ENCODE measurements at regions not wholly inside any gene's neighbourhood (a gene's known extent, or its start where the extent isn't known, plus 50 kb on each side); places are given as distances from the start of the nearest gene placed in this dataset.

DNA sequence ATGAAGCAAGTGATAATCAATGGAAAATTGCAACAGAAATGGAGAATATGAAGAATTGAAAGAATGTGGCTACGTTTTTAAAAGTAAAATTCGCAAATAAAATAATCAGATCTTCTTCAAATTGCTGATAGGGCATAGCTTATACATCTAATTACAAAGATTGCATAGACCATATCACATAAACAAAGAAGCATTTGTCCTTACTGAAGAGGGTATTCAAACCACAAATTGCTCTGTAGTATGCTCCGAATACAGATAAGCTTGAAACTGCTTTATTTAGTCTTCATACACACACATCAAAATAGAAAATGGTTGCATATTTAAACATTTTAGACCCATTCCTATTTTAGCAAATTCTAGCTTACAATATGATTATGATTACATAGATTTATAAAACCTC is 206.7 kb upstream of the SLIT2 start:
- no CpG with 5 or more reads among the region's 3 CpGs for WGBS (ENCODE audit: extremely low coverage, insufficient read length, low lambda C conversion rate)
- no peak overlapping the region for H2AK5ac ChIP-seq (ENCODE audit: insufficient read length, low read length)
- H2BK15ac ChIP-seq (ENCODE audit: low read depth, low read length) = no peak overlapping the region
- TF ChIP-seq CTCF (conservative IDR thresholded peaks at IDR 0.05) = no peak
- no peaks in the 10 kb centered on the region for H4K20me1 ChIP-seq (ENCODE audit: control insufficient read depth, insufficient read depth, insufficient read length)
- H3K18ac ChIP-seq (ENCODE audit: insufficient read length, low read depth, low read length) = no peak overlapping the region
- no peaks in the 10 kb centered on the region for H3K79me1 ChIP-seq (ENCODE audit: insufficient read depth, low read depth, low read length, poor library complexity, severe bottlenecking)
- no peaks in the 10 kb centered on the region for H3K36me3 Mint-ChIP-seq (ENCODE audit: insufficient read depth in 1 of 3, low read depth in 3 of 3)
- no peak overlapping the region for H3K4me3 Mint-ChIP-seq
- no peak overlapping the region for H4K91ac ChIP-seq (ENCODE audit: insufficient read length, low read depth, low read length)
- peaks cover 13 to 15% of the 10 kb centered on the region in 2 experiments for H3K4me1 Mint-ChIP-seq
- no peaks in the 10 kb centered on the region for H3K79me2 ChIP-seq (ENCODE audit: insufficient read depth, low read length)
- H2BK5ac ChIP-seq (ENCODE audit: insufficient read length, low read length) = no peak overlapping the region
- no peak overlapping the region for H3K56ac ChIP-seq (ENCODE audit: insufficient read length, low read depth, low read length)
- H3K27me3 Mint-ChIP-seq (ENCODE audit: low read depth) = no peaks in the 10 kb centered on the region
- no peaks in the 10 kb centered on the region for H3K27me3 ChIP-seq (ENCODE audit: insufficient read depth, low read length)
- H3T11ph ChIP-seq (ENCODE audit: low read length) = no peak overlapping the region
- peaks cover 6% of the 10 kb centered on the region for H3K4me1 ChIP-seq (ENCODE audit: insufficient read depth, low read length)
- no peak overlapping the region for H4K5ac ChIP-seq (ENCODE audit: insufficient read length, low read depth, low read length)
- H3K9me3 Mint-ChIP-seq = no peaks in the 10 kb centered on the region
- H2BK120ac ChIP-seq (ENCODE audit: low read depth, low read length, poor library complexity, severe bottlenecking) = no peak overlapping the region
- H3K14ac ChIP-seq (ENCODE audit: insufficient read depth, low read length) = no peak overlapping the region
- no peak overlapping the region for H3K4ac ChIP-seq (ENCODE audit: low read depth, low read length)
- H2BK12ac ChIP-seq (ENCODE audit: insufficient read length, low read depth, low read length) = no peak overlapping the region
- no peak overlapping the region for H2AFZ ChIP-seq (ENCODE audit: low read length)
- no peak overlapping the region for H2BK20ac ChIP-seq (ENCODE audit: low read depth, low read length, poor library complexity, severe bottlenecking)
- no peaks in the 10 kb centered on the region for H3K9me3 ChIP-seq (ENCODE audit: control insufficient read depth, low read depth, low read length)
- H3K9ac ChIP-seq (ENCODE audit: extremely low read depth, insufficient read length, low read length) = no peak overlapping the region
- no peak for DNase-seq
- no peak overlapping the region for H3K4me2 ChIP-seq (ENCODE audit: insufficient read depth, insufficient read length, low read length)
- no peak overlapping the region for H3K23ac ChIP-seq (ENCODE audit: insufficient read length, low read depth, low read length)
- no peak overlapping the region for H4K8ac ChIP-seq (replicated peaks; ENCODE audit: insufficient read length, low read depth, low read length)
- H3K27ac ChIP-seq (ENCODE audit: insufficient read length, low read depth, low read length) = no peak overlapping the region
- no peaks in the 10 kb centered on the region for H3K23me2 ChIP-seq (ENCODE audit: insufficient read length, low read depth, low read length, poor library complexity, severe bottlenecking)
- H3K27ac Mint-ChIP-seq = no peak overlapping the region
